BJ (cell line): ENCODE measurements at regions not wholly inside any gene's neighbourhood (a gene's known extent, or its start where the extent isn't known, plus 50 kb on each side); places are given as distances from the start of the nearest gene placed in this dataset.

Source experiments
- CTCF ChIA-PET: fragments of 350-600 bp; formaldehyde crosslinking; extraction: SDS; loops from one replicate; lab custom pipeline; 2021; ENCODE audit warnings: antibody characterized with exemption, inconsistent platforms; lab: Yijun Ruan, JAX
- POLR2A ChIA-PET: fragments of 300-600 bp; sonication (Branson Sonifier 250); formaldehyde crosslinking; extraction: SDS; loops from one replicate; lab custom pipeline; 2021; ENCODE audit warnings: antibody characterized with exemption; lab: Charles Lee
- DNase-seq: peaks from one replicate; pipeline ENCODE4 v3.0.0-alpha.2; 2011; ENCODE audit warnings: low read depth
- H3K27me3 ChIP-seq: 2 replicates; pipeline ENCODE4 v1.6.0; 2011; ENCODE audit warnings: low read length; ENCODE audit not compliant: control insufficient read depth, insufficient read depth
- H3K36me3 ChIP-seq: 2 replicates; pipeline ENCODE4 v1.5.1; 2011; ENCODE audit warnings: low read length; ENCODE audit not compliant: control insufficient read depth, insufficient read depth
- H3K4me3 ChIP-seq: 2 replicates; pipeline ENCODE4 v1.5.1; 2011; ENCODE audit warnings: low read depth, mild to moderate bottlenecking, control low read depth, low read length
- CTCF ChIP-seq: IDR thresholded peaks from 2 replicates; pipeline ENCODE4 v1.5.1; 2011; ENCODE audit warnings: low read depth, mild to moderate bottlenecking, control low read depth, inconsistent platforms, low read length, moderate library complexity; ENCODE audit not compliant: insufficient read depth

- Histone ChIP-seq H3K27me3 (no peaks in the 10 kb centered on the region), H3K36me3 (no peaks in the 10 kb centered on the region), H3K4me3 (no peak overlapping the region)
- no peak for TF ChIP-seq CTCF
- POLR2A ChIA-PET: no interaction called here
- no peak for DNase-seq
- CTCF ChIA-PET: no interaction called here
These were observed 95.1 kb upstream of the PIRT start for GRCh38 chr17:10932938-10933337.

- Histone ChIP-seq H3K27me3 (no peaks in the 10 kb centered on the region), H3K36me3 (no peaks in the 10 kb centered on the region), H3K4me3 (no peak overlapping the region)
- POLR2A ChIA-PET: no interaction called here
- no peak for TF ChIP-seq CTCF
- CTCF ChIA-PET: no interaction called here
- no peak for DNase-seq
These were observed 93.2 kb upstream of the PIRT start for GRCh38 chr17:10931133-10931532.

GRCh38 chr17:10927712-10928111 is 89.8 kb upstream of the PIRT start:
- Histone ChIP-seq H3K27me3 (no peaks in the 10 kb centered on the region), H3K36me3 (no peaks in the 10 kb centered on the region), H3K4me3 (no peak overlapping the region)
- DNase-seq: no peak
- ChIA-PET CTCF (no interaction called here), POLR2A (no interaction called here)
- no peak for TF ChIP-seq CTCF

GRCh38 chr17:10920558-10921108 is 82.7 kb upstream of the PIRT start:
- POLR2A ChIA-PET: no interaction called here
- no peak for DNase-seq

GRCh38 chr17:10907370-10907769 is 69.5 kb upstream of the PIRT start:
- TF ChIP-seq CTCF: no peak
- no peak overlapping the region for H3K4me3 ChIP-seq
- H3K27me3 ChIP-seq: no peaks in the 10 kb centered on the region
- POLR2A ChIA-PET: no interaction called here
- H3K36me3 ChIP-seq: no peaks in the 10 kb centered on the region
- CTCF ChIA-PET: no interaction called here
- DNase-seq: no peak

More at GRCh38 chr17:10920558-10921108, 82.7 kb upstream of the PIRT start:
- Histone ChIP-seq H3K27me3 (no peaks in the 10 kb centered on the region), H3K4me3 (no peak overlapping the region), H3K36me3 (no peaks in the 10 kb centered on the region)
- no peak for TF ChIP-seq CTCF
- CTCF ChIA-PET: no interaction called here
